ENCODE measurements at regions not wholly inside any gene's neighbourhood (a gene's known extent, or its start where the extent isn't known, plus 50 kb on each side); places are given as distances from the start of the nearest gene placed in this dataset.

DNA sequence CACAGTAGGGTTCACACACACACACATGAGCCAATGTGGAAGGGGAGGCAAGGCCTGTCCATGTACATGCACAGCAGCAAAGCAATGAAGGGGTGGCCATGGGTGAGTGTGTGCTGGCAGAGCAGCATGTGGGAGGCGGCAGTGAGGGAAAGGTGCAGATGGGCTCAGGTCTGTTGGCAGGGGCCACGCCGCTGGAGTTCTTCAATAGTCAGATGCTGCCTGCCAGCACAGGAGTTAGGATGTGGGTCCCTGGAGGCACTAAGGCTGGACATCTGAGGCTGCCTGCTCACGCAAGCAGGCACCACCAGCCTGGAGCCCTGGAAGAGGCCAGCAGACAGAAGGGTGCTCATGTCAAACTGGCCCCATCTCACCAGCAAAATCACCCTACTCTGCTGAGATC lies 1304.9 kb downstream of the DSC3 start:
- H3K4me3 ChIP-seq (replicated peaks; ENCODE audit: insufficient read depth, low read length), result no peak overlapping the region
- DNase-seq (ENCODE audit: low read depth in 1 of 2, low spot score in 1 of 2), result no peak
- TF ChIP-seq GABPA (IDR thresholded peaks at IDR 0.05; ENCODE audit: low read depth) (no peak), POLR2AphosphoS5 (IDR thresholded peaks at IDR 0.05; ENCODE audit: low read depth) (no peak), SPI1 (IDR thresholded peaks at IDR 0.05; ENCODE audit: borderline replicate concordance, low read depth) (no peak)
- TF ChIP-seq, protein P1, sequence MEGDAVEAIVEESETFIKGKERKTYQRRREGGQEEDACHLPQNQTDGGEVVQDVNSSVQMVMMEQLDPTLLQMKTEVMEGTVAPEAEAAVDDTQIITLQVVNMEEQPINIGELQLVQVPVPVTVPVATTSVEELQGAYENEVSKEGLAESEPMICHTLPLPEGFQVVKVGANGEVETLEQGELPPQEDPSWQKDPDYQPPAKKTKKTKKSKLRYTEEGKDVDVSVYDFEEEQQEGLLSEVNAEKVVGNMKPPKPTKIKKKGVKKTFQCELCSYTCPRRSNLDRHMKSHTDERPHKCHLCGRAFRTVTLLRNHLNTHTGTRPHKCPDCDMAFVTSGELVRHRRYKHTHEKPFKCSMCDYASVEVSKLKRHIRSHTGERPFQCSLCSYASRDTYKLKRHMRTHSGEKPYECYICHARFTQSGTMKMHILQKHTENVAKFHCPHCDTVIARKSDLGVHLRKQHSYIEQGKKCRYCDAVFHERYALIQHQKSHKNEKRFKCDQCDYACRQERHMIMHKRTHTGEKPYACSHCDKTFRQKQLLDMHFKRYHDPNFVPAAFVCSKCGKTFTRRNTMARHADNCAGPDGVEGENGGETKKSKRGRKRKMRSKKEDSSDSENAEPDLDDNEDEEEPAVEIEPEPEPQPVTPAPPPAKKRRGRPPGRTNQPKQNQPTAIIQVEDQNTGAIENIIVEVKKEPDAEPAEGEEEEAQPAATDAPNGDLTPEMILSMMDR (IDR thresholded peaks at IDR 0.05; ENCODE audit: insufficient read depth, low read length), result no peak
- TF ChIP-seq, protein P2, sequence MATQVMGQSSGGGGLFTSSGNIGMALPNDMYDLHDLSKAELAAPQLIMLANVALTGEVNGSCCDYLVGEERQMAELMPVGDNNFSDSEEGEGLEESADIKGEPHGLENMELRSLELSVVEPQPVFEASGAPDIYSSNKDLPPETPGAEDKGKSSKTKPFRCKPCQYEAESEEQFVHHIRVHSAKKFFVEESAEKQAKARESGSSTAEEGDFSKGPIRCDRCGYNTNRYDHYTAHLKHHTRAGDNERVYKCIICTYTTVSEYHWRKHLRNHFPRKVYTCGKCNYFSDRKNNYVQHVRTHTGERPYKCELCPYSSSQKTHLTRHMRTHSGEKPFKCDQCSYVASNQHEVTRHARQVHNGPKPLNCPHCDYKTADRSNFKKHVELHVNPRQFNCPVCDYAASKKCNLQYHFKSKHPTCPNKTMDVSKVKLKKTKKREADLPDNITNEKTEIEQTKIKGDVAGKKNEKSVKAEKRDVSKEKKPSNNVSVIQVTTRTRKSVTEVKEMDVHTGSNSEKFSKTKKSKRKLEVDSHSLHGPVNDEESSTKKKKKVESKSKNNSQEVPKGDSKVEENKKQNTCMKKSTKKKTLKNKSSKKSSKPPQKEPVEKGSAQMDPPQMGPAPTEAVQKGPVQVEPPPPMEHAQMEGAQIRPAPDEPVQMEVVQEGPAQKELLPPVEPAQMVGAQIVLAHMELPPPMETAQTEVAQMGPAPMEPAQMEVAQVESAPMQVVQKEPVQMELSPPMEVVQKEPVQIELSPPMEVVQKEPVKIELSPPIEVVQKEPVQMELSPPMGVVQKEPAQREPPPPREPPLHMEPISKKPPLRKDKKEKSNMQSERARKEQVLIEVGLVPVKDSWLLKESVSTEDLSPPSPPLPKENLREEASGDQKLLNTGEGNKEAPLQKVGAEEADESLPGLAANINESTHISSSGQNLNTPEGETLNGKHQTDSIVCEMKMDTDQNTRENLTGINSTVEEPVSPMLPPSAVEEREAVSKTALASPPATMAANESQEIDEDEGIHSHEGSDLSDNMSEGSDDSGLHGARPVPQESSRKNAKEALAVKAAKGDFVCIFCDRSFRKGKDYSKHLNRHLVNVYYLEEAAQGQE (IDR thresholded peaks at IDR 0.05; ENCODE audit: insufficient replicate concordance, low read depth), result no peak
- H3K27me3 ChIP-seq (ENCODE audit: insufficient read depth, poor library complexity, severe bottlenecking), result no peaks in the 10 kb centered on the region
- H3K27ac ChIP-seq (replicated peaks), result no peak overlapping the region

DNA sequence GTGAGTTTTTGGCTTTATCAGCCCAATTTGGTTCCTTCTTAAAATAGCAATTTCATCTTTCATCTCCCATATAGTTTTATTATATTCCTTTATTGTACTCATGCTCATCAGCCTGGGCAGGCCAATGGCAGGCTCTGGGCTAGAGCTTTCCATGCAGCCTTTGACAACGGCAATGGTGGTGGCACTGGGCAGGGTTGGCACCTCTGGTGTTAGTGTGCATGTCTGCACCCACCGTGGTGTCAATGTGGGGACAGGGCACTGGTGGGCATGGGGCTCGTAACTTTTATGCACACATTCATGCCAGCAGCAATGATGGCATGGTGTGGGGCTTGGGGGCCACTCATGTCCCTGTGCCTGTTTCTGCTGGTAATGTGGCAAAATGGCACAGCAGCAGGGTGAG lies 1305.4 kb downstream of the DSC3 start:
- H3K27me3 ChIP-seq (ENCODE audit: insufficient read depth, poor library complexity, severe bottlenecking), result no peaks in the 10 kb centered on the region
- no peak for DNase-seq (ENCODE audit: low read depth in 1 of 2, low spot score in 1 of 2)
- TF ChIP-seq POLR2AphosphoS5 (IDR thresholded peaks at IDR 0.05; ENCODE audit: low read depth), result no peak
- no peak for TF ChIP-seq GABPA (IDR thresholded peaks at IDR 0.05; ENCODE audit: low read depth)
- TF ChIP-seq, protein P2 (IDR thresholded peaks at IDR 0.05; ENCODE audit: insufficient replicate concordance, low read depth), result no peak
- TF ChIP-seq, protein P1 (IDR thresholded peaks at IDR 0.05; ENCODE audit: insufficient read depth, low read length), result no peak
- no peak for TF ChIP-seq SPI1 (IDR thresholded peaks at IDR 0.05; ENCODE audit: borderline replicate concordance, low read depth)
- H3K27ac ChIP-seq (replicated peaks), result no peak overlapping the region
- no peak overlapping the region for H3K4me3 ChIP-seq (replicated peaks; ENCODE audit: insufficient read depth, low read length)

DNA sequence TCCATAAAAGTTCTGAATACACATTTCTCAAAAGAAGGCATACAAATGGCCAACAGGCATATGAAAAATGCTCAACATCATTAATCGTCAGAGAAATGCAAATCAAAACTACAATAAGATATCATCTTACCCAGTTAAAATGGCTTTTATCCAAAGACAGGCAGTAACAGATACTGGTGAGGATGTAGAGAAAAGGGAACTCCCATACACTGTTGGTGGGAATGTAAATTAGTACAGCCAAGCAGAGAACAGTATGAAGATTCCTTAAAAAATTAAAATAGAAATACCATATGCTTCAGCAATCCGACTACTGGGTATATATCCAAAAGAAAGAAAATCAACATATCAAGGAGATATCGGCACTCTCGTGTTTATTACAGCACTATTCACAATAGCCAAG lies 1312.5 kb downstream of the DSC3 start:
- DNase-seq (ENCODE audit: low read depth in 1 of 2, low spot score in 1 of 2), result no peak

More for the DNA sequence above, 1312.5 kb downstream of the DSC3 start:
- Histone ChIP-seq H3K4me3 (replicated peaks; ENCODE audit: insufficient read depth, low read length) (no peak overlapping the region), H3K27me3 (ENCODE audit: insufficient read depth, poor library complexity, severe bottlenecking) (no peaks in the 10 kb centered on the region), H3K27ac (replicated peaks) (no peak overlapping the region)
- TF ChIP-seq GABPA (IDR thresholded peaks at IDR 0.05; ENCODE audit: low read depth) (no peak), POLR2AphosphoS5 (IDR thresholded peaks at IDR 0.05; ENCODE audit: low read depth) (no peak), SPI1 (IDR thresholded peaks at IDR 0.05; ENCODE audit: borderline replicate concordance, low read depth) (no peak)
- TF ChIP-seq, protein P1 (IDR thresholded peaks at IDR 0.05; ENCODE audit: insufficient read depth, low read length), result no peak
- TF ChIP-seq, protein P2 (IDR thresholded peaks at IDR 0.05; ENCODE audit: insufficient replicate concordance, low read depth), result no peak
